GM23248 (cell line): ENCODE measurements at regions not wholly inside any gene's neighbourhood (a gene's known extent, or its start where the extent isn't known, plus 50 kb on each side); places are given as distances from the start of the nearest gene placed in this dataset.

ENCODE experiments used
- DNase-seq: peaks from one replicate; pipeline ENCODE4 v3.0.0-alpha.2; 2015
- H2AFZ ChIP-seq: fragments of 200-600 bp; sonication (generic); 2 replicates; pipeline ENCODE4 v1.6.1; 2016; ENCODE audit warnings: antibody characterized with exemption
- H3F3A ChIP-seq: fragments of 200-600 bp; sonication (generic); 2 replicates; pipeline ENCODE4 v1.6.1; 2016; ENCODE audit warnings: mild to moderate bottlenecking, antibody characterized with exemption, mixed run types; ENCODE audit not compliant: insufficient read depth
- H3K27ac ChIP-seq: fragments of 200-600 bp; sonication (generic); 2 replicates; pipeline ENCODE4 v1.5.1; 2016; ENCODE audit warnings: mild to moderate bottlenecking
- H3K27me3 ChIP-seq: fragments of 200-600 bp; sonication (generic); replicated peaks from 2 replicates; pipeline ENCODE4 v1.6.1; 2016; ENCODE audit warnings: mild to moderate bottlenecking; ENCODE audit not compliant: insufficient read depth
- H3K36me3 ChIP-seq: fragments of 200-600 bp; sonication (generic); 2 replicates; pipeline ENCODE4 v1.6.1; 2016; ENCODE audit warnings: low read depth, mild to moderate bottlenecking
- H3K4me1 ChIP-seq: fragments of 200-600 bp; sonication (generic); 2 replicates; pipeline ENCODE4 v1.6.1; 2016; ENCODE audit warnings: mild to moderate bottlenecking; ENCODE audit not compliant: insufficient read depth
- H3K4me2 ChIP-seq: fragments of 200-600 bp; sonication (generic); one replicate; pipeline ENCODE4 v1.6.1; 2016; ENCODE audit warnings: mild to moderate bottlenecking; ENCODE audit not compliant: unreplicated experiment
- H3K4me3 ChIP-seq: fragments of 200-600 bp; sonication (generic); 2 replicates; pipeline ENCODE4 v1.5.1; 2016; ENCODE audit warnings: mild to moderate bottlenecking
- H3K79me2 ChIP-seq: fragments of 200-600 bp; sonication (generic); 2 replicates; pipeline ENCODE4 v1.6.1; 2016; ENCODE audit warnings: mild to moderate bottlenecking; ENCODE audit not compliant: insufficient read depth
- H3K9ac ChIP-seq: fragments of 200-600 bp; sonication (generic); 2 replicates; pipeline ENCODE4 v1.6.1; 2016; ENCODE audit warnings: mild to moderate bottlenecking
- H3K9me2 ChIP-seq: fragments of 200-600 bp; sonication (generic); 2 replicates; pipeline ENCODE4 v1.6.1; 2016; ENCODE audit warnings: mixed run types, mild to moderate bottlenecking, moderate library complexity; ENCODE audit not compliant: insufficient read depth
- H3K9me3 ChIP-seq: fragments of 200-600 bp; sonication (generic); one replicate; pipeline ENCODE4 v1.6.1; 2017; ENCODE audit warnings: low read depth
- H4K20me1 ChIP-seq: fragments of 200-600 bp; sonication (generic); 2 replicates; pipeline ENCODE4 v1.6.0; 2016; ENCODE audit not compliant: insufficient read depth
- EZH2 ChIP-seq: fragments of 200-600 bp; sonication (generic); IDR thresholded peaks from 2 replicates; pipeline ENCODE4 v1.6.1; 2018; ENCODE audit warnings: antibody characterized with exemption, mild to moderate bottlenecking; ENCODE audit not compliant: insufficient read depth, poor library complexity, severe bottlenecking
- EZH2phosphoT487 ChIP-seq: fragments of 200-600 bp; sonication (generic); IDR thresholded peaks from 2 replicates; pipeline ENCODE4 v1.6.1; 2018; ENCODE audit warnings: antibody characterized with exemption, moderate library complexity, mild to moderate bottlenecking, low read depth; ENCODE audit not compliant: insufficient read depth
- WGBS, 2 experiments: methylation state at CpG; one replicate each; pipeline ENCODE4 v1.1.6; 2015 to 2017; ENCODE audit warnings: low lambda C conversion rate in 2 of 2, low coverage in 1 of 2; ENCODE audit errors: missing lambda C conversion rate in 2 of 2; 5-methylcytosine and 5-hydroxymethylcytosine counted together
- in situ Hi-C: fragments of 300-500 bp; cut with MboI; formaldehyde crosslinking; loops from 2 replicates; pipeline ENCODE4 v1.15.0; 2020

DNA sequence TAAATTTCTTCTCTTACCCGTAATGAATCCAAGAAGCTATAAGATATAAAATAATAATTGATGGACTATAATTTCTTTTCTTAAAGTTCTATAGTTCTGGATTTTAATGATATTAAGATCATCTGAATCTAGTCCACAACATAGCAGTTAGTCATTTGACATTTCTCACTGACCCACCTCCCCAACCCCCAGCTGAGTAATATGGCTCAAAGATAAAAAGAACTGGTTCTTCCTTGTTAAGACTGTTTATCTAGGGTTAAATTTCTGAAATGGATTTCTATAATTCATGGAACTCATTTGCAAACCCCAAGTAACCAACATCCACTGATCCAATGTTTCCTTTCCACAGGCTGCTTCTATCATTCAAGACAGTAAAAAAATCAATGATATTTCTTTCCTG, 133.9 kb upstream of the SOX9 start:
- Histone ChIP-seq H3K27me3 (no peaks in the 10 kb centered on the region), H3K4me1 (peaks cover 13% of the 10 kb centered on the region), H3K9ac (no peak overlapping the region), H3K9me2 (no peaks in the 10 kb centered on the region), H3K4me3 (no peak overlapping the region), H3K27ac (no peak overlapping the region), H4K20me1 (no peaks in the 10 kb centered on the region), H3K4me2 (no peak overlapping the region), H3F3A (no peaks in the 10 kb centered on the region), H3K36me3 (no peaks in the 10 kb centered on the region), H3K9me3 (no peaks in the 10 kb centered on the region), H3K79me2 (no peaks in the 10 kb centered on the region), H2AFZ (no peak overlapping the region; the same call in 1 of the 2 replicates)
- in situ Hi-C loops, result no loop called here
- no peak for DNase-seq
- TF ChIP-seq EZH2, result no peak
- TF ChIP-seq EZH2phosphoT487, result no peak
- 97 to 98% methylated on average over 1 of the region's 1 CpG for WGBS, 2 experiments

DNA sequence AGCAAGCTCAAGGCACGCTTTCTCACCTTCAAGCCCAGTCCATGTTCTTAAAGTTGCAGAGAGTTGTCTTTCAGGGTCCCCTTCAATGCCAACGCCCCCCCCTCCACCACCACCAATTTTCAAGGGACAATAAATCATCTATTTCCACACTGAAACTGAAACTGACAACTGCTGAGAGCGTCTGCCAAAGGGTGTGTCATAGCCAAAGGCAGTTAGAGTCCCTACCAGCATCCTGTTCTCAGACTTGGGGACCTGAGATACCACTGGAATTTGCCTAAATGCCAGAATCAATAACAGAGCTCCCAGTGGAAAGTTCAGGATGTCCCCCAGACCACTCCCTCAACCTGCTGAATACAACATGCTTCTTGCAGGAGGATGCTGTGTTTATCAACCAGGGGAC, 133.2 kb upstream of the SOX9 start:
- peak overlapping the region; percentile 5 for H3K4me2 ChIP-seq
- in situ Hi-C loops, result no loop called here

DNA sequence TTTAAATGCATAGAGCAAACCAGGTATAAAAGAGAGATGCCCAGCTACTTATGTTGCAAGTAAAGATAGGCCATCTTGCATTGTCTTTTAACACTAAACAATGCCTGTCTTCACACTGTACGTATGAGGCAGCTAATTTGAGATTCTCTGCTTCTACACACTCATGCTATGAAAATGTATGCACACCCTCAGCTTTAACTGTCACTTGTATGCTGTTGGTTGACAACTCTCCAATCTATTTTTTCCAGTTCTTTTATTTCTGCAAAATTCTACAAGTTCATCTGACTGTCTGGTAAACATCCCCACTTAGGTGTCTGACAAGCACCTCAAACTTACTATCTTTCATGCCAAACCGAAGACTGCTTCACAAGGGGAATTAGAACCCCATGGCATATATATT, 131.7 kb upstream of the SOX9 start:
- in situ Hi-C loops, result no loop called here
- no peak for DNase-seq

More for the DNA sequence above, 133.2 kb upstream of the SOX9 start:
- H3K27me3 ChIP-seq, result no peaks in the 10 kb centered on the region
- no peaks in the 10 kb centered on the region for H3K9me3 ChIP-seq
- H3K4me1 ChIP-seq, result peaks cover 13% of the 10 kb centered on the region
- H2AFZ ChIP-seq, result no peak overlapping the region
- DNase-seq, result peak; percentile 41
- H4K20me1 ChIP-seq, result no peaks in the 10 kb centered on the region
- no peak overlapping the region for H3K4me3 ChIP-seq
- 34 to 39% methylated on average over 3 of the region's 3 CpGs for WGBS, 2 experiments
- H3F3A ChIP-seq, result no peaks in the 10 kb centered on the region
- H3K36me3 ChIP-seq, result no peaks in the 10 kb centered on the region
- TF ChIP-seq EZH2phosphoT487, result no peak
- no peak for TF ChIP-seq EZH2
- no peak overlapping the region for H3K27ac ChIP-seq
- no peak overlapping the region for H3K9ac ChIP-seq
- H3K79me2 ChIP-seq, result no peaks in the 10 kb centered on the region
- H3K9me2 ChIP-seq, result no peaks in the 10 kb centered on the region

DNA sequence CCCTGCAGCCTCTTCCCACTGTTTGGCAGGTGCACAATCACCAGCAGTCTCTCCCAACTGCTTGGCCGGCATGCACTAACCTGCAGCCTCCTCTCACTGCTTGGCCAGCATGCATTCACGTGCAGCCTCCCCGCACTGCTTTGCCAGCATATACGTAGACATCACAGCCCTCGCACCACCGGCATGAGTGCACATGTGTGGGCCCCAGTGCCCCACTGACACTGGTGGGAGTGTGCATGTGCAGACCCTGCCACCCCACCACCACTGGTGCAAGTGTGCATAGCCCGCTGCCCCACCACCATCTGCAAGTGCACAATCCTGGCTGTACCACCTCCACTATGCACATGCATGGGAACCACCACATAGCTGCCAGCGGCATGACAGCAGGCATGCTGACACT, 127.5 kb upstream of the SOX9 start:
- Histone ChIP-seq H3K4me2 (no peak overlapping the region), H3K36me3 (no peaks in the 10 kb centered on the region), H4K20me1 (no peaks in the 10 kb centered on the region), H3K27me3 (no peaks in the 10 kb centered on the region), H3K9ac (no peak overlapping the region), H3K9me3 (no peaks in the 10 kb centered on the region), H3K9me2 (no peaks in the 10 kb centered on the region), H3K4me3 (no peak overlapping the region), H2AFZ (no peak overlapping the region), H3K4me1 (peaks cover 9% of the 10 kb centered on the region), H3K79me2 (no peaks in the 10 kb centered on the region), H3K27ac (no peak overlapping the region), H3F3A (no peaks in the 10 kb centered on the region)
- in situ Hi-C loops, result no loop called here
- TF ChIP-seq EZH2phosphoT487, result no peak
- no peak for TF ChIP-seq EZH2
- DNase-seq, result no peak
- 95 to 98% methylated on average over 8 of the region's 8 CpGs for WGBS, 2 experiments

More for the DNA sequence above, 131.7 kb upstream of the SOX9 start:
- H3K4me1 ChIP-seq, result peaks cover 6% of the 10 kb centered on the region
- no peak overlapping the region for H3K4me3 ChIP-seq
- no peaks in the 10 kb centered on the region for H3K9me2 ChIP-seq
- no peaks in the 10 kb centered on the region for H4K20me1 ChIP-seq
- no peaks in the 10 kb centered on the region for H3K27me3 ChIP-seq
- no peaks in the 10 kb centered on the region for H3F3A ChIP-seq
- TF ChIP-seq EZH2phosphoT487 (no peak), EZH2 (no peak)
- no peak overlapping the region for H3K9ac ChIP-seq
- no peaks in the 10 kb centered on the region for H3K36me3 ChIP-seq
- H3K79me2 ChIP-seq, result no peaks in the 10 kb centered on the region
- H2AFZ ChIP-seq, result no peak overlapping the region
- 68 to 69% methylated on average over 2 of the region's 2 CpGs for WGBS, 2 experiments
- H3K4me2 ChIP-seq, result no peak overlapping the region
- H3K9me3 ChIP-seq, result no peaks in the 10 kb centered on the region
- no peak overlapping the region for H3K27ac ChIP-seq

DNA sequence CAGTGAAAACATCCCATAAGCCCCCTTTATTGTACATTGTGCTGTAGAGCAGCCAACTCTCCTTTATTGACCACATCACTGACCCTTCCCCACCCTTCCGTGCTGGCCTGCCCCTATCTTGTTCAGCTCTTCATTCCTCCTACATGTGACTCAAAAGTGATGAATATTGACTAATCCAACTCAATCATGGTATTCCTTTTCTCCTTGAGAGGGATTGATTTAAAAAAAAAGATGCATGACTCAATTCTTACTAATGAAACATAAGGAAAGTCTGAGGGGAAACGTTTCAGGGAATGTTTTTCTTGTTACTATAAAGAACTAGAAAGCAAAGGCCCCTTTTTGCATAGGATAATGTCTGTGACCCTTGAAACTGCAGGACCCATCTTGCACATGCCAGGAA, 125.2 kb upstream of the SOX9 start:
- no peaks in the 10 kb centered on the region for H3K79me2 ChIP-seq
- H3K36me3 ChIP-seq, result no peaks in the 10 kb centered on the region
- 0 to 3% methylated on average over 2 of the region's 2 CpGs for WGBS, 2 experiments
- H2AFZ ChIP-seq, result no peak overlapping the region
- peak; percentile 59 for DNase-seq
- in situ Hi-C loops, result no loop called here
- TF ChIP-seq EZH2phosphoT487 (no peak), EZH2 (no peak)
- no peaks in the 10 kb centered on the region for H4K20me1 ChIP-seq
- no peak overlapping the region for H3K4me3 ChIP-seq
- H3K4me2 ChIP-seq, result peak overlapping the region; percentile 51
- no peaks in the 10 kb centered on the region for H3K9me3 ChIP-seq
- H3K27ac ChIP-seq, result no peak overlapping the region
- no peaks in the 10 kb centered on the region for H3K9me2 ChIP-seq
- no peaks in the 10 kb centered on the region for H3K27me3 ChIP-seq
- H3K9ac ChIP-seq, result no peak overlapping the region
- H3K4me1 ChIP-seq, result peaks cover 9% of the 10 kb centered on the region
- no peaks in the 10 kb centered on the region for H3F3A ChIP-seq
